ENCODE measurements at regions not wholly inside any gene's neighbourhood (a gene's known extent, or its start where the extent isn't known, plus 50 kb on each side); places are given as distances from the start of the nearest gene placed in this dataset.

DNA sequence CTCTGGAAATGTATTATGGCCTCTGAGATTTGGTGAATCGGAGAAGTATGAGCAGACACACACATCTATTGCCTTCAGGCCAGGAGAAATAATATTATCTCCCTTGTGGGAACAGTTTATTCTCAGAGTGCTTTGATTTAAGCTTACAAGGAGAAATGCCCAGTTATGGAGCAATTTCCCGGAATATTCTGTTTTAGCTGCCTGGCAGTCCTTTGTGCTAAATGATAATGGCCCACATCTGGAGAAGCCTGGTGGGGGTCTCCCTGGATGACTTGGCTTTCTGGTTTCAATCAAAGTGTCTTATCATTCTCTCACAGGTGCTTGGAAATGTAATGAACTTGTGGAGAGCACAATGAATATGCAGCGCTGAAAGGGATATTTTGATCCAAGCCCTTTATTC, 389.6 kb upstream of the USP24 start:
- no peak for DNase-seq (ENCODE audit: low read depth in 1 of 2, low spot score in 1 of 2)
- ChIA-PET CTCF (no interaction called here), POLR2A (interaction anchor here (0.7 kb wide), 1 partner anchor 25 kb away, joined by 3 read pairs; no protein-coding TSS in a partner anchor)
- TF ChIP-seq RNF2 (IDR thresholded peaks at IDR 0.05; ENCODE audit: borderline replicate concordance, low read depth) (no peak), CBX2 (IDR thresholded peaks at IDR 0.05; ENCODE audit: borderline replicate concordance, low read depth) (no peak), MAFK (IDR thresholded peaks at IDR 0.05; ENCODE audit: partially characterized antibody) (no peak), CHD4 (IDR thresholded peaks at IDR 0.05; ENCODE audit: borderline replicate concordance) (no peak), ZNF302 (CRISPR knock-in tag; IDR thresholded peaks at IDR 0.05) (no peak)
- TF ChIP-seq, protein P1, sequence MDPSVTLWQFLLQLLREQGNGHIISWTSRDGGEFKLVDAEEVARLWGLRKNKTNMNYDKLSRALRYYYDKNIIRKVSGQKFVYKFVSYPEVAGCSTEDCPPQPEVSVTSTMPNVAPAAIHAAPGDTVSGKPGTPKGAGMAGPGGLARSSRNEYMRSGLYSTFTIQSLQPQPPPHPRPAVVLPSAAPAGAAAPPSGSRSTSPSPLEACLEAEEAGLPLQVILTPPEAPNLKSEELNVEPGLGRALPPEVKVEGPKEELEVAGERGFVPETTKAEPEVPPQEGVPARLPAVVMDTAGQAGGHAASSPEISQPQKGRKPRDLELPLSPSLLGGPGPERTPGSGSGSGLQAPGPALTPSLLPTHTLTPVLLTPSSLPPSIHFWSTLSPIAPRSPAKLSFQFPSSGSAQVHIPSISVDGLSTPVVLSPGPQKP (IDR thresholded peaks at IDR 0.05; ENCODE audit: low read depth, low read length) = no peak
- H3K4me2 ChIP-seq = no peak overlapping the region
- no peak overlapping the region for H3K27ac ChIP-seq
- H3K9me3 ChIP-seq = peaks cover 16% of the 10 kb centered on the region; the same call in 2 of the 3 replicates
- 91% methylated on average over 3 of the region's 3 CpGs for WGBS (ENCODE audit: missing lambda C conversion rate)
- H3K4me3 ChIP-seq = no peak overlapping the region
- no peak for FAIRE-seq
- no peaks in the 10 kb centered on the region for H3K4me1 ChIP-seq
- ATAC-seq = no peak

DNA sequence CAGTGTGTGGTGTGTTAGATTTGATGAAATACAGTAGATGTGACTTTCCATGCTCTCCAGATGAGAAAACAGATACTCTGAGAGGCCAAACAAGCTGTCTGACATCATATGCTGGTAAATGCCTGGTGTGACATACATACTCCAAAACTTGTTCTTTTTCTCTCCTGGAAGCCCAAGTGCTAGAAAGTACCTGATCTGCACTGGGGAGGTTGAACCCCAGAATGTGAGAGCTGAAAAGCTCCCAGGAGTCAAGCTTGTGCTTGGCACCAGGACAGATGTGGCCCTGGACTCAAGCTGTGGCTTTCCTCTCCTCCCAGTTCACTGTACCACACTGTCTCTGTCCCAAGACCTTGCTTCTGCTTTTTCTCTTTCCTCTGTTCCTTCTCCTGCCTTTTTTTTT, 389.0 kb upstream of the USP24 start:
- DNase-seq (ENCODE audit: low read depth in 1 of 2, low spot score in 1 of 2) (no peak), FAIRE-seq (no peak), ATAC-seq (no peak)
- Histone ChIP-seq H3K4me3 (no peak overlapping the region), H3K9me3 (peaks cover 16% of the 10 kb centered on the region; the same call in 2 of the 3 replicates), H3K4me1 (no peaks in the 10 kb centered on the region), H3K27ac (no peak overlapping the region), H3K4me2 (no peak overlapping the region)
- ChIA-PET POLR2A (interaction anchor here (0.7 kb wide), 1 partner anchor 25 kb away, joined by 3 read pairs; no protein-coding TSS in a partner anchor), CTCF (no interaction called here)
- no peak for TF ChIP-seq SREBF2 (IDR thresholded peaks at IDR 0.05)
- TF ChIP-seq TFCP2L1 (CRISPR knock-in tag; IDR thresholded peaks at IDR 0.05) = no peak
- no peak for TF ChIP-seq HOXB5 (CRISPR knock-in tag; IDR thresholded peaks at IDR 0.05)
- TF ChIP-seq FOSB (CRISPR knock-in tag; IDR thresholded peaks at IDR 0.05) = no peak
- no peak for TF ChIP-seq CHD2 (IDR thresholded peaks at IDR 0.05; ENCODE audit: low read length, partially characterized antibody)
- TF ChIP-seq, protein P2, sequence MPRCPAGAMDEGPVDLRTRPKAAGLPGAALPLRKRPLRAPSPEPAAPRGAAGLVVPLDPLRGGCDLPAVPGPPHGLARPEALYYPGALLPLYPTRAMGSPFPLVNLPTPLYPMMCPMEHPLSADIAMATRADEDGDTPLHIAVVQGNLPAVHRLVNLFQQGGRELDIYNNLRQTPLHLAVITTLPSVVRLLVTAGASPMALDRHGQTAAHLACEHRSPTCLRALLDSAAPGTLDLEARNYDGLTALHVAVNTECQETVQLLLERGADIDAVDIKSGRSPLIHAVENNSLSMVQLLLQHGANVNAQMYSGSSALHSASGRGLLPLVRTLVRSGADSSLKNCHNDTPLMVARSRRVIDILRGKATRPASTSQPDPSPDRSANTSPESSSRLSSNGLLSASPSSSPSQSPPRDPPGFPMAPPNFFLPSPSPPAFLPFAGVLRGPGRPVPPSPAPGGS (IDR thresholded peaks at IDR 0.05) = no peak
- TF ChIP-seq, protein P3, sequence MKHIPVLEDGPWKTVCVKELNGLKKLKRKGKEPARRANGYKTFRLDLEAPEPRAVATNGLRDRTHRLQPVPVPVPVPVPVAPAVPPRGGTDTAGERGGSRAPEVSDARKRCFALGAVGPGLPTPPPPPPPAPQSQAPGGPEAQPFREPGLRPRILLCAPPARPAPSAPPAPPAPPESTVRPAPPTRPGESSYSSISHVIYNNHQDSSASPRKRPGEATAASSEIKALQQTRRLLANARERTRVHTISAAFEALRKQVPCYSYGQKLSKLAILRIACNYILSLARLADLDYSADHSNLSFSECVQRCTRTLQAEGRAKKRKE (CRISPR knock-in tag; IDR thresholded peaks at IDR 0.05; ENCODE audit: low read depth) = no peak
- TF ChIP-seq TP53 (CRISPR knock-in tag; IDR thresholded peaks at IDR 0.05) = no peak

DNA sequence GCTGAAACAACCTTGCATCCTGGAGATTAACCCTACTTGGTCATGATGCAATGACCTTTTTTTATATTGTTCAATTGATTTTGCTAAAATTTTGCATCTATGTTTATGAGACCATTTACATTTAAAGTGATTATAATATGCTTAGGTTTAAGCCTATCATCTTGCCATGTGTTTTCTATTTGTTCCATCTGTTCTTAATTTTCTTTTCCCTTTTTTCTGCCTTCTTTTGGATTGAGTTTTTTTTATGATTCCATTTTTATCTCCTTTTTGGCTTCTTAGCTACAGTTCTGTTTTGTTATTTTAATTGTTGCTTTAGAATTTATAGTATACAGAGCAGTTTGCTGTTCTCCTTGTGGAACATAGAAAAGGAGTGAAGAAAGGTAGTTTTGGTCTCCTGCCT, 385.1 kb upstream of the USP24 start:
- Histone ChIP-seq H3K4me2 (no peak overlapping the region), H3K27ac (no peak overlapping the region), H3K4me1 (no peaks in the 10 kb centered on the region), H3K4me3 (no peak overlapping the region), H3K9me3 (no peaks in the 10 kb centered on the region)
- no peak for ATAC-seq
- POLR2A ChIA-PET = no interaction called here
- TF ChIP-seq FOXS1 (CRISPR knock-in tag; IDR thresholded peaks at IDR 0.05) (no peak), EP300 (IDR thresholded peaks at IDR 0.05) (no peak), ZNF302 (CRISPR knock-in tag; IDR thresholded peaks at IDR 0.05) (no peak), BHLHE40 (IDR thresholded peaks at IDR 0.05; ENCODE audit: low read depth, low read length) (no peak), CEBPB (IDR thresholded peaks at IDR 0.05) (no peak), ZFP36 (IDR thresholded peaks at IDR 0.05; ENCODE audit: borderline replicate concordance, partially characterized antibody) (no peak), CBX2 (IDR thresholded peaks at IDR 0.05; ENCODE audit: borderline replicate concordance, low read depth) (no peak)
- TF ChIP-seq, protein P4, sequence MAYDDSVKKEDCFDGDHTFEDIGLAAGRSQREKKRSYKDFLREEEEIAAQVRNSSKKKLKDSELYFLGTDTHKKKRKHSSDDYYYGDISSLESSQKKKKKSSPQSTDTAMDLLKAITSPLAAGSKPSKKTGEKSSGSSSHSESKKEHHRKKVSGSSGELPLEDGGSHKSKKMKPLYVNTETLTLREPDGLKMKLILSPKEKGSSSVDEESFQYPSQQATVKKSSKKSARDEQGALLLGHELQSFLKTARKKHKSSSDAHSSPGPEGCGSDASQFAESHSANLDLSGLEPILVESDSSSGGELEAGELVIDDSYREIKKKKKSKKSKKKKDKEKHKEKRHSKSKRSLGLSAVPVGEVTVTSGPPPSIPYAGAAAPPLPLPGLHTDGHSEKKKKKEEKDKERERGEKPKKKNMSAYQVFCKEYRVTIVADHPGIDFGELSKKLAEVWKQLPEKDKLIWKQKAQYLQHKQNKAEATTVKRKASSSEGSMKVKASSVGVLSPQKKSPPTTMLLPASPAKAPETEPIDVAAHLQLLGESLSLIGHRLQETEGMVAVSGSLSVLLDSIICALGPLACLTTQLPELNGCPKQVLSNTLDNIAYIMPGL (CRISPR knock-in tag; IDR thresholded peaks at IDR 0.05; ENCODE audit: borderline replicate concordance) = no peak
- TF ChIP-seq, protein P5, sequence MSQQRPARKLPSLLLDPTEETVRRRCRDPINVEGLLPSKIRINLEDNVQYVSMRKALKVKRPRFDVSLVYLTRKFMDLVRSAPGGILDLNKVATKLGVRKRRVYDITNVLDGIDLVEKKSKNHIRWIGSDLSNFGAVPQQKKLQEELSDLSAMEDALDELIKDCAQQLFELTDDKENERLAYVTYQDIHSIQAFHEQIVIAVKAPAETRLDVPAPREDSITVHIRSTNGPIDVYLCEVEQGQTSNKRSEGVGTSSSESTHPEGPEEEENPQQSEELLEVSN (IDR thresholded peaks at IDR 0.05; ENCODE audit: borderline replicate concordance, low read depth) = no peak
- TF ChIP-seq, protein P1 (IDR thresholded peaks at IDR 0.05; ENCODE audit: low read depth, low read length) = no peak
- no peak for FAIRE-seq
- DNase-seq (ENCODE audit: low read depth in 1 of 2, low spot score in 1 of 2) = no peak
- CTCF ChIA-PET = no interaction called here
